NCI-H2081 (cell line): ENCODE measurements at regions not wholly inside any gene's neighbourhood (a gene's known extent, or its start where the extent isn't known, plus 50 kb on each side); places are given as distances from the start of the nearest gene placed in this dataset.
"Not testable (repeated sequence)": the region's sequence is repeated elsewhere in the genome, so short reads cannot be mapped to it uniquely, and the experiment has no call there.

Experiments used
- DNase-seq, 2 experiments: peaks; one replicate each; lab custom pipeline; 2025; lab: John Stamatoyannopoulos, UW

DNA sequence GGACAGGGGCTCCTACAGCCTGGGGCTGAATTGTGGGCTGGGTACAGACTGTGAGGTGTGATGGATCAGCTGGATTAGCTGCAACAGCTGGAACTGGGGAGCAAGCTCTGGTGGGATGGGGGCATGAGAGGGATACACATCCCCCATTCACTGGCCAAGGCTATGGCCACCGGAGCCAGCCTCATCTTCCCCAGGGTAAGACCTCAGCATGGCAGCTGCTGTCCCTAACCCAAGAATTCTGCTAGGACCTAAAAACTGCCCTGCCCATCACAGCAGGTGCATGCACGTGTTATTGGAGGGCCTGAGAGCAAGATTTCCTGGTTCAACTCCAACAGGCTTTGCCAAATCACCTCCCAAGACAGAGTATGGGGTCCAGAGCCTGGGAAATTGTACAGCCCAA, 258.6 kb upstream of the AGTR2 start:
- DNase-seq: no peak

DNA sequence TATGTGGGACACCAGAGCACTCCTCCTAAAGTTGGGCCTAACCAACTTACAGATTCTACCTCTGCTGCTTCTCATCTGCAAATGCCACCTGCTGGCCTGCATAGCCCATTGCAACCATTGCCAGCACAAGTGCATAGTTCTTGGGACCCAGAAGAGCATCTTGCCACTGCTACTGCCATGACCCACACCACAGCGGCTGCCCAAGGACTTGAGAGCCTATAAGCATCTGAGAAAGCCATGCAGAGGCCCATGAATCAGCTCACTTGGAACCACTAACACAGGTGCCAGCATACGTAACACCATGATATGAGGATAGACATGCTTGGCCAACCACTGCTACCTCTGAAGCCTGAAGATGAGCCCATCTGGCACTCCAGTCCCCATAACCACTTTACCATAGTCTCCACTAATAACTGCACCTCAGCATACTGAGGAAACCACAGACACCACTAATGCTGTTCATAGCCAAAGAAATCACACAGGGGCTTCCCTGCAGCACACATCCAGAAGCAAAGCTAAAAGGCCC, 258.1 kb upstream of the AGTR2 start:
- no peak for DNase-seq

DNA sequence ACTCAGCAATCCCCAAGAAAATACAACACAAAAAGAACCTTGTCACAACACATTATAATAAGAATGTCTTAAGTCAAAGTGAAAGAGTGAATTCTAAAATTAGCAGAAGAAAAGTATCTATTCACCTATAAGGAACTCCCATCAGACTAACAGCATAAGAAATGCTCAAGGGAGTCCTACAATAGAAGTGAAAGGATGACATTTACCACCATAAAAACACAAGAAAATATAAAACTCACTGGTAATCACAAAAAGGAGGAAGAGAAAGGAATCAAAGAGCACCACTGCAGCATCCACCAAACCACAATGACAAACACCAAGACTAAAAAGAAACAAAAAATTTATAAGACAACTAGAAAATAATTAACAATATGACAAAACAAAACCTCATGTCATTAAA, 257.0 kb upstream of the AGTR2 start:
- DNase-seq: no peak

DNA sequence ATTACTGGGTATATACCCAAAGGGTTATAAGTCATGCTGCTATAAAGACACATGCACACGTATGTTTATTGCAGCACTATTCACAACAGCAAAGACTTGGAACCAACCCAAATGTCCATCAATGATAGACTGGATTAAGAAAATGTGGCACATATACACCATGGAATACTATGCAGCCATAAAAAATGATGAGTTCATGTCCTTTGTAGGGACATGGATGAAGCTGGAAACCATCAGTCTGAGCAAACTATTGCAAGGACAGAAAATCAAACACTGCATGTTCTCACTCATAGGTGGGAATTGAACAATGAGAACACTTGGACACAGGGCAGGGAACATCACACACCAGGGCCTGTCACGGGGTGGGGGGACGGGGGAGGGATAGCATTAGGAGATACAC, 254.9 kb upstream of the AGTR2 start:
- DNase-seq: not testable (repeated sequence)

DNA sequence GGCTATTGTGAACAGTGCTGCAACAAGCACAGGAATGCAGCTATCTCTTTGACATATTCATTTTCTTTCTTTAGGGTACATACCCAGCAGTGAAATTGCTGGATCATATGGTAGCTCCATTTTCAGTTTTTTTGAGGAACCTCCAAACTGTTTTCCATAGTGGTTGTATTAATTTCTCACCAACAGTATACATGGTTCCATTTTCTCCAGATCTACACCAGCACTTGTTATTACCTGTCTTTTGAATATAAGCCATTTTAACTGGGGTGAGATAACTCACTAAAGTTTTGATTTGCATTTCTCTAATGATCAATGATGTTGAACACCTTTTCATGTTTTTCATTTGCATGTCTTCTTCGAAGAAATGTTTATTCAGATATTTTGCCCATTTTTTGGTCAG, 241.1 kb upstream of the AGTR2 start:
- DNase-seq: no peak

DNA sequence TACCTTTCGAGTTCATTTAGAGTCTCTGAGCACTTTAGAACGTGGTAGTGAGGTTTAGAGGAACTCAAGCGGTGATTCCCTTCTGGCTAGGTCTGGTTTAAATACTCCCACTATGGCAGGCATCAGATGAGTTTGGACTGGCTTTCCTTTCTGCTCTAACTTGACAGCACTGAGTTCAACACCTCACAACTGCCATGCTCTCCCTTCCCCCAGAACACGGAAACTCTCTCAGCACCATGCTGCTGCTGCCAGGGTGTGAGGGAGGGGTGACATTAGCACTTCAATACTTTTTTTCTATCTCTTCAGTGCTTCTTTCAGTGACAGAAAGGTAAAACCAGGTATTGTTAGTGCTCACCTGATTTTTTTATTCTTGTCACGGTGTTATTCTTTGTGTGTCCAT, 234.5 kb upstream of the AGTR2 start:
- DNase-seq: no peak

DNA sequence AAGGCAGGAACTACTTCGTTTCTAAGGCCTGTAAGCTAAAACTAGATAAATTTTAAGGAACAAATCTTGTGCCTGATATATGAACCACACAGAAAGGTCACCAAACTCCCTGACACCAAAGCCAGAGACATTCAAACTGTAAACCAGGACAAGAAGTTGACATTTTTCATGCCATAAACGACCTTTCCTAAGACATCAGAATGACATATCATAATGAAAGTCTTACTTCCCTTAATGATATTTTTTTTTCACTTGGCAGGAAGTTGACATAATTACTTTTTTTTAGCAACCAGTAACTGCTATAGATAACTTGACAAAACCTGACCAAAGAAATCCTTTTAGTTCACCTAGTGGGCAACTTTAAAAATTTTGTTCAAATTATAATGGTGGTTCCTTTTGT, 231.5 kb upstream of the AGTR2 start:
- DNase-seq: no peak

DNA sequence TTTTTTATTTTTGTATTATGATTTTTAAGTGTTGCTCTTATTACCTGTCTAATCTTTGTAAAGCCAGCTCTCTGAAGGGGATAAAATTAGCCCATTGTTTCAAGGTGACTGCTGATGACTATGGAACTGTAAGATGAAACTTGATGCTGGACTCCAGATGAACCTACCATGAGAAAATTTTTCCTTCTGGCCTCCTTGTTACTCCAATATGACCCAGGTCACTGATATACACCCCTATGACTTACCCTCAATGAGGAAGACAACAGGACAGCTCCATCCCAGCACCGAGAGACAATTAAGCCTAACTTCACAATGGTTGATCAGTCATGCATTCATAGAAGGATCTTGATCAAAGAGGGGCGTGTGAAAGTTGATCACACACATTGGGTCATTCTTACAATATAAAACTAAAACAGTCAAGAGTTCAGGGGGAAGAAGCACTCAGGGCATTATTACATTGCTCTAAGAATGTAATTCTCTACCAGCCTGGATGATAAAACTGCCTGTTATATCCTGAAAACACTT, 230.8 kb upstream of the AGTR2 start:
- no peak for DNase-seq

DNA sequence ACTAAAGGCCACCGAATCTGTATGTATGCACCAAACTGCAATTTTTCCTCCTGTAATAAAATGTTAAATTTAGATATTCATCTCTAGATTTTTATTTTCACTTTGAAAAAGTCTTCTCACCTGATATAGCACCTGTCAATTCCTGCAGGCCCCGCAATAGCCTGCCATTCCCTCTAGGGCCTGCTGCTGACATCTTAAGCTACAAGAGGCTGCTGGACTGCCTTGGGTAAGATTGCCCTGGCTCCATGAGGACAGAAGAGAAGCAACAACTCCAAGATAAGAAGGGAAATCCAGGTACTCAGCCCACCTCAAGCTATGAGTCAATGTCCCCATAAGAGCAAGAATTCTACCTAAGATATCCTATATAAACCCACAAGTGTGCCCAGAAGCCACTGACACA, 230.2 kb upstream of the AGTR2 start:
- no peak for DNase-seq

DNA sequence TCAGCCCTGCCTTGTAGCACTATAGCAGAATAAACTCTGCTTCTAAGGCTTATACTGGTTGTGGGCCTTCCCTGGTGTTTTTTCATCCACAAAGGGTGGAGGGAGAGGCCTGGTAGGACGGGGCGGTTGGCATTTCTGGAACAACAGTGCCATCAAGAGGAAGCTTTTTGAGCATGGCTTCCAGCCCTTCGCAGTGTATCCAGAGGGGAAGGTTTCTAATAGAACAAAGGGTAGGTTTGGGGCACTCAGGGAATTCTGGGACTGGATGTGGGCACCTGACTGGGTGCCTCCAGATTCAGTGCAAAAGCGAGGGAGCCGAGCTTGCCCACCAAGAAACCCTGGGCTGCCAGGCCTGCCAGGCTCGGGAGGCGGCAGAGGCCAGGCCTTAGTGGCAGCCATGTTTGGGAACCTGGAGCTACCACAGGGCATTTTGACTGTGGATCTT, 229.6 kb upstream of the AGTR2 start:
- peak; percentile 73 to 79 for DNase-seq

DNA sequence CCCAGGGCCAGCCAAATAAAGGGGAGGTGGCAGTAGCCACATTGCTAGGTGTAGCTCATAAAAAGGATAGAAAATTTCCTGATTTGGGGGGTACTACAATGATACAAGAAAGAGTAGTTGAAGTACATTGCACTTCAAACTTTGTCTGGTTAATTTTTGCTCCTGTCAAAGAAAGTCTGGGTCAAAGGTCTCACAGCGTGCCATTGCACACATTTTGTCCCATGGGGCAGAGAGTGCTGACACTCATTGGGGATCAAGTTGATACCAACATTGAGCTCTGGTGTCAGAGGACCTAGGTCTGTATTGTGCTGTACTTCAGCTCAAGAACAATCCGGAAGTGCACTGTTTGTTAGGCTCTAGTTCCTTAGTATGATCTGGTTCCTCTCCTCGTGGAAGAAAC, 229.2 kb upstream of the AGTR2 start:
- DNase-seq: no peak

DNA sequence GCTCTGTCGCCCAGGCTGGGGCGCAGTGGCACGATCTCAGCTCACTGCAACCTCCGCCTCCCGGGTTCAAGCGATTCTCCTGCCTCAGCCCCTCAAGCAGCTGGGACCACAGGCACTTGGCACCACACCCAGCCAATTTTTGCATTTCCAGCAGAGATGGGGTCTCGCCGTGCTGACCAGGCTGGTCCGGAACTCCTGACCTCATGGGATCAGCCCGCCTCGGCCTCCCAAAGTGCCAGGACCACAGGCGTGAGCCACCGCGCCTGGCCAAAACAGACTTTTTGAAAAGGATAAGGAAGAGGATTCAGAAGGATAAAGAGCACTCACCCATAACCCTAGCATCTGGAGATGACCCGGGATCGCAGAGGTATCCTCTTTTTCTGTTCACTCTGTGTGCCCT, 224.5 kb upstream of the AGTR2 start:
- no peak for DNase-seq

DNA sequence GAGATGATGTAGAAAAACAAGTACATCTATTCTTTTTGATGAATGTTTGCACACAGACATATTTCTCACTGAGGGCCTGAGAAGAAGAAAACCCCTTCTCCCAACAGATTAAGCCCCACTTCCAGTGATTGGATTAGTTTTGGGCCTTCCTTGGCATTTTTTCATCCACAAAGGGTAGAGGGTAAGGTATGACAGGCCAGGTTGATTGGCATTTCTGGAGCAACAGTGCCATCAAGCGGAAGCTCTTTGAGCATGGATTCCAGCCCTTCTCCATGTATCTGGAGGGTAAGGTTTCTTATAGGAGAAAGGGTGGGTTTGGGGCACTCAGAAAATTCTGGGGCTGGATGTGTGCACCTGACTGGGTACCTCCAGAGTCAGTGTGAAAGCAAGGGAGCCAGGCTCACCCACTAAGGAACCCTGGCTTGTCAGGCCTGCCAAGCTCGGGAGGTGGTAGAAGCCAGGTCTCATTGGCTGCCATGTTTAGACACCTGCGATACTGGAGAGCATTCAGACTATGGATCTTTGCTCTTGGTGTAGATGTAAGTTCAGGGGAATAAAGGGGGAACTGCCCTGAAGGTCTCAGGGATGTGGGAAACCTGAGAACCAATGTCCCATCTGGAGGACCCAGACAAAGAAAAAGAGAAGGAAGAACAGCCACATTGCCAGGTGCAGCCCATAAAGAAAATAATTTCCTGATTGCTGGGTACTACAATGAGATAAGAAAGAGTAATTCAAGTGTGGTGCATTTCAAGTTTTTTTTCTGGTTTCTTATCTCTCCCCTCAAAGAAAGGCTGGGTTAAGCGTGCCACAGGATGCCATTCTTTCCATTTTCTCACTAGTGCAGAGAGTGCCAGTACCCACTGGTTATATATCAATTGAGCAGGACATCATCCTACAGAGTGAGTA, 222.3 kb upstream of the AGTR2 start:
- peak in 1 of 2 experiments; percentile 33 for DNase-seq

DNA sequence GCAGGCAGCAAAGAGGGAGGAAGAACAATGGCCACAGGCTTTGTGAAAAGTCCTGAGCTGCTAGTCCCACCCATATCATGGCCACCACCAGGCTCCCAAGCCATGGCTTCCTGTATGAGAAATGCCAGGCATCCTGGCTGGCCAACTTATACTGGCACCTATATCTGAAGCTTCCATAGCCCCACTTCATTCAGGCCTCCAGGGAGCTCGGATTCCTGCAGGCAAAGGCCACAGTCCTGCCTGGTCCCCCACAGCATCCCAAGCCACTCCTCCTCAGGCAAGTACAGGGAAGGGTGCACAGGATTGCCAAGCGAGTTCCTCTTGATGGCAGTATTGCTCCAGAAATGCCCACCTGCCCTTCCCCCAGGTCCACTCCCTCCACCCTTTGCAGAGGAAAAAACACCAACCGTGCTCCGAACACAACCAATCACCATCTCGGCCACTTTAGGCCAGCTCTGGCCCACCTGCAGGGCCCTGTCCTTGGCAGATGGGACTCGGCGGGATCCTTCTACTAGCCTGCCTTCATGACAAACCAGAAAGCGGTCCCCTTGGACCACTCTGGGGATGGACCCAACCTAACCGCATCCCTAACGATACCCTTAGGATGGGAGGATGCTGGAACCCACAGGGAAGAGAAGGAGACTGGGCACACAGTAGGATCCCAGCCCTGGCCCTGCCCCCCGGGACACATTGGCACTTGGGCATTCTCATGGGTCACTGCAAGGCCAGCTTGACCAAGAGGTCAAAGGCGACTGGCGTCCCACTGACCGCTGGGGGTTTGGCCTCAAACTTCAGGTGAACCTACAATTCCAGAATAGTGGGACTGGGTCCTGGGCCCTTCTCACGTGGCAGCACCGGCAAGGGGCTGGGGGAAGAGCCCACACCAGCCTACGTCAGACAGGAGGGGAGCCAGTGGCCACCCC, 220.4 kb upstream of the AGTR2 start:
- peak; percentile 38 to 50 for DNase-seq

DNA sequence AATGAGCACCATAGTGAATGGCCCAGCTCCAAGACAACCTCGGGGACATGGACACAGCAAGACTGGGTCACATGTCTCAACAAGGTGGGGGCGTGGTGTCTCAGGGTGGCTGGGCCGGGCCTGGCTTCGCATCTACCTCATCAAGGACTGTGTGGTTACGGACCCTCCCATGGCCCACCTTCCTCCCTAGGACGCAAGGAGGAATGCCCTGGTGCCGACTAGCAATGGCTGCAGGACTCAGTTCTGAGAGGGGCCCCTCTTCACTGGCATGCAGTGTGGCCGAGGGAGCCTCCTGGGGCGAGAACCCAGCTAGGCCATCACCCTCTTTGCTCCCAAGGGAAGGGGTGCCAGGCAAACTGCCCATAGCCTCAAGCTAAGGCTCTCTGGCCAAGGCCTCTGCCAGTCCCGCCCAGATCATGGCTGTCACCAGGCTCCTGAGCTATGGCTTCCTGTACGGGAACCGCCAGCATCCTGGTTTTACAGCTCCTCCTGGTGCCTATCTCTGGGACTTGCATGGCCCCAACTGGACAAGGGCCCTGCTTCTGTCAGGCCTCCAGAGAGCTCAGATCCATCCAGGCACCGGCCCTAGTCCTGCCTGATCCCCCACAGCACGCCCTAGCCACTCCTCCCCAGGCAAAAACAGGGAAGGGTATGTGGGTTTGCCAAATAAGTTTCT, 218.0 kb upstream of the AGTR2 start:
- DNase-seq: peak in 1 of 2 experiments; percentile 28

DNA sequence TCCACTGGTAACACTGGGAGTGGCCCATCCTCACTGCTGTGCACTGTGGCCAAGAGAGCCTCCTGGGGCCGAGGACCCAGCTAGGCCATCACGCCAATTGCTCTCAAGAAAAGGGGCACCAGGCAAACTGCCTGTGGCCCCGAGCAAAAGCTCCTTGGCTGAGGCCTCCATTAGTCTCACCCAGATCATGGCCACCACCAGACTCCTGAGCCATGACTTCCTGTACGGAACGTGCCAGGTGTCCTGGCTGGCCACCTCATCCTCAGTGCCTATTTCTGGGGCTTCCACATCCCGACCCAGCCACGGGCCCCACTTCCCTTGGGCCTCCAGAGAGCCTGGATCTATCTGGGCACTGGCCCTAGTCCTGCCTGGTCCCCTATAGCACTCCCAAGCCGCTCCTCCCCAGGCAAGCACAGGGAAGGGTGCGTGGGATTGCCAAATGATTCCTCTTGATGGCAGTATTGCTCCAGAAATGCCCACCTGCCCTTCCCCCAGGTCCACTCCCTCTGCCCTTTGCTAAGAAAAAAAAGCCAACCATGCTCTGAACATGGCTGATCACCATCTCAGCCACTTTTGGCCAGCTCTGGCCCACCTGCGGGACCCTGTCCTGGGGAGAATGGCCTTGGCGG, 212.6 kb upstream of the AGTR2 start:
- DNase-seq: peak; percentile 25 to 28

DNA sequence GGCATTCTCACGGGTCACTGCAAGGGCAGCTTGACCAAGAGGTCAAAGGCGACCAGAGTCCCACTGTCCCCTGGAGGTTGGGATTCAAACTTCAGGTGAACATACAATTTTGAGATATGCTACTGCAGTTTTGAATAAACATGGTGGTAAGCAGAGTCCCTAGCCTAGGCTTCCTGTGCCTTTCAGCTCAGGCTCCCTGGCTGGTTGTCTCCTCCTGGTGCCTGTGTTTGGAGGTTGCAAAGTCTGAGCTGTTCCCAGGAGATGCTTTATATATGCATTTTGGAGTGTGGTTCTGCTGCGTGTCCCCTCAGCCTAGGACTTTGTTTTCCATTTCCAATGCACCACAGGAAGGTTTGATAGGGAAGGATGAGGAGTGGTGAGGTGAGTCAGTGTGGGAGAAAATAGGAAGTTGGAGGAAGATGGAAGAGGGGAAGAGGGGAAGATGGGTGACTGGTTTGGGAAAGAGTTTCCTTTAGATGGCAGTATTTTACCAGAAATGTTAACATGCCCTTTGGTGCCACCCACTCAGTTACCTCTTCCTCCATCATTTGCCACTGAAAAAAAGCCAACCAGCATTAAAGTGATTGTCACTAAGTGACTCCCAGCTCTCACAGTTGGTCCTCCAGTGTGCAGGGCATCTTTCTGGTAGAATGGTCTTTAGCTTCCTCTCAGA, 211.7 kb upstream of the AGTR2 start:
- DNase-seq: peak in 1 of 2 experiments; percentile 31

DNA sequence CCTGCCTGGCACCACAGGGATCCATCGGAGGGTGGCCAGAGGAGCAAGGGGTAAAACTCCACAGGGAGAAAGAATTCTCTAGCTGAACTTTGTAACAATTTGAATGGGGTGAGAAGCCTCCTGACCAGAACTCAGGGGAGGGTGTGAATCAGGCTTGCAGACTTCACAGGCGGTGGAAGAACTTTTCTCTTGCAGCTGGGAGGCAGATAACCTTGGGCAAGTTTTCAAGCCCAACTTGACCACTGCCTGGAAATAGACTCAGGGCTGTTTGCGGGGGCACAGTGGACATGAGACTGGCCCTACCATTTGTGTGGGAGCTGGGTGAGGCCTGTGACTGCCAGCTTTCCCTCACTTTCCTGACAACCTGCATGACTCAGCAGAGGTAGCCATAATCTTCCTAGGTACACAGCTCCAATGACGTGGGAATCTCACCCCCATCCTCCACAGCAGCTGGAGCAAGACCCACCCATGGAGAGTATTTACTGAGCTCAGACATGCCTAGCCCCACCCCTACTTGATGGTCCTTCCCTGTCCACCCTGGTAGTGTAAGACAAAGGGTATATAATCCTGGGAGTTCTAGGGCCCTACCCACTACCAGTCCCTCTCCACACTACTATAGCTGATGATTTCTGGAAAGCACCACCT, 210.0 kb upstream of the AGTR2 start:
- DNase-seq: peak in 1 of 2 experiments; percentile 45

DNA sequence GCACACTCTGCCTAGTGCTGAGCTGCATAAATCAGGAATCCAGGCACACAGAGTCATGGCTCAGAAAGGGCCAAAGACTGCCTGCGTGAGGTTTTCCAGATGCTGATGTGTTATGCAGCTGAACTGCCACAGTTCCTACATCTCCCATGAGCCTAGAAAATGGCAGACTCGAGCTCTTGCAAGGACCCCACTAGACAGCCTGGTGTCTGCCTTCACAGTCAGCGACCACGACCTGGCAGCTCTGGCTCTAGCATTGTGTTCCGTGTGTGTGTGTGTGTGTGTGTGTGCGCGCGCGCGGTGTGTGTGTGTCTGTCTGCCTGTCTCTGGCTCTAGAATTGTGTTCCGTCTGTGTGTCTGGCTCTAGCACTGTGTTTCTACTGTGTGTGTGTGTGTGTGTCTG, 203.6 kb upstream of the AGTR2 start:
- peak in 1 of 2 experiments; percentile 65 for DNase-seq
